GM18517 (cell line): ENCODE measurements at regions not wholly inside any gene's neighbourhood (a gene's known extent, or its start where the extent isn't known, plus 50 kb on each side); places are given as distances from the start of the nearest gene placed in this dataset.

Experiments used
- ATAC-seq: cut with Tn5 transposase; IDR thresholded peaks from one replicate; pipeline ENCODE4 v1.9.1; 2021; ENCODE audit warnings: mild to moderate bottlenecking, moderate library complexity; ENCODE audit not compliant: unreplicated experiment

DNA sequence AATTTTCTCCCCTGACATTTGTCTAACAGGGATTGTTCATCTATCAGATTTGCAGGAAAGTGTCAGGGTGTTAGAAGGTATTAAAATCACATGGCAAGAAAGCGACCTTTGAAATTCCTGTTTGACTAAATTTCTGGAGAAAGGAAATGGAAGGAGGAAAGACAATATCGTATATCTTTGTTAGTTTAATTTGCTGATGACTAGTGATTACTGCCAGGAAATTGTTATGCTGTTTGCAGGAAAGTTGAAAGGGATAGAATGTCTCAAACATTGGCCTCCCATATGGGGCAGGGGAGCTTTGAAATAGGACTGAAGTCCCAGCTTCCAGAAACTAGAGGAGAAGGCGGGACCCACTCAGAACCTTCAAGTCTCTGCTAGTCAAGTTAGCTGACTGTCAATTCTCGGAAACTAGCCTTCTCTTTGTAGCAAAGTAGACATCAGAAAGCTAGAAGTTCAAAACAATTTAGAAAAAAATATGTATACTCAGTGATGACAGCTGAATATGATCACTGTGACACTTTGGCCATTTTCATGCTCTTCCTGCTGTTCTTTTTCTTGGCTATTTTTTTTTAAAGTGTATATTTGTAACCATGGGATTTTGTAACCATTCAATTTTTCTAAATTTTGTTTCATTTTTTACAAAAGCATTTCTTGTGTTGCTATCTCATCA lies 53.4 kb upstream of the RALGAPA2 start:
- ATAC-seq = no peak

DNA sequence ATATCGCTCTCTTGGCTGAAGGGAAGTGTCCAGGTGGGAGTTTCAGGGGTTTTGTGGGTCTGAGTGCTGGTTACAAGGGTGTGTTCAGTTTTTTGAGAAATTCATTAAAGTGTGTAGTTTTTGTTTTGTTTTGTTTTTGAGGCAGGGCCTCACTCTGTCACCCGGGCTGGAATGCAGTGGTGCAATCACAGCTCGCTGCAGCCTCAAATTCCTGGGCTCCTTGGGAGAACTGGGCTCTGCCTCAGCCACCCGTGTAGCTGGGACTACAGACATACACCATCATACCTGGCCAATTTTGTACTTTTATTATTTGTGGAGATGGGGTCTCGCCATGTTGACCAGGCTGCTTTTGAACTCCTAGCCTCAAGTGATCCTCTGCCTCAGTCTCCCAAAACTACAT lies 51.2 kb upstream of the RALGAPA2 start:
- no peak for ATAC-seq
